Neural progenitor cell (in vitro differentiated cells): ENCODE measurements at regions not wholly inside any gene's neighbourhood (a gene's known extent, or its start where the extent isn't known, plus 50 kb on each side); places are given as distances from the start of the nearest gene placed in this dataset.

ENCODE experiments used
- DNase-seq: peaks from one replicate; pipeline ENCODE4 v3.0.0-alpha.2; 2016; ENCODE audit warnings: low spot score
- H2AFZ ChIP-seq: fragments of 200-600 bp; sonication (generic); replicated peaks from 2 replicates; pipeline ENCODE4 v1.6.1; 2016; ENCODE audit warnings: antibody characterized with exemption
- H3F3A ChIP-seq: fragments of 200-600 bp; sonication (generic); 2 replicates; pipeline ENCODE4 v1.6.1; 2016; ENCODE audit warnings: antibody characterized with exemption, low read depth
- H3K27ac ChIP-seq: fragments of 200-600 bp; sonication (generic); 2 replicates; pipeline ENCODE4 v1.5.1; 2016; ENCODE audit warnings: mild to moderate bottlenecking
- H3K27me3 ChIP-seq: fragments of 200-600 bp; sonication (generic); 2 replicates; pipeline ENCODE4 v1.6.1; 2016; ENCODE audit warnings: mild to moderate bottlenecking, moderate library complexity
- H3K36me3 ChIP-seq: fragments of 200-600 bp; sonication (generic); 2 replicates; pipeline ENCODE4 v1.5.1; 2016
- H3K4me1 ChIP-seq: fragments of 200-600 bp; sonication (generic); 2 replicates; pipeline ENCODE4 v1.6.1; 2016; ENCODE audit warnings: mixed run types
- H3K4me2 ChIP-seq: fragments of 200-600 bp; sonication (generic); 2 replicates; pipeline ENCODE4 v1.6.1; 2016
- H3K4me3 ChIP-seq: fragments of 200-600 bp; sonication (generic); 2 replicates; pipeline ENCODE4 v1.5.1; 2016
- H3K79me2 ChIP-seq: fragments of 200-600 bp; sonication (generic); 2 replicates; pipeline ENCODE4 v1.6.1; 2016; ENCODE audit warnings: low read depth
- H3K9ac ChIP-seq: fragments of 200-600 bp; sonication (generic); 2 replicates; pipeline ENCODE4 v1.6.1; 2016
- H3K9me3 ChIP-seq: fragments of 200-600 bp; sonication (generic); 2 replicates; pipeline ENCODE4 v1.5.1; 2016; ENCODE audit warnings: low read depth
- H4K20me1 ChIP-seq: fragments of 200-600 bp; sonication (generic); 2 replicates; pipeline ENCODE4 v1.6.1; 2016; ENCODE audit warnings: low read depth
- H3K27ac Mint-ChIP-seq: 3 replicates; pipeline ENCODE4 v1.8.0; 2021; ENCODE audit warnings: mixed read lengths
- H3K27me3 Mint-ChIP-seq: 2 replicates; pipeline ENCODE4 v1.8.0; 2022; ENCODE audit warnings: low read depth, mild to moderate bottlenecking, inconsistent platforms, moderate library complexity, mixed read lengths; ENCODE audit not compliant: insufficient read depth
- H3K36me3 Mint-ChIP-seq: 3 replicates; pipeline ENCODE4 v1.8.0; 2021; ENCODE audit warnings: mixed read lengths
- H3K4me1 Mint-ChIP-seq: 3 replicates; pipeline ENCODE4 v1.8.0; 2021; ENCODE audit warnings: mixed read lengths
- H3K4me3 Mint-ChIP-seq: 3 replicates; pipeline ENCODE4 v1.8.0; 2021; ENCODE audit warnings: mild to moderate bottlenecking, moderate library complexity, mixed read lengths
- H3K9me3 Mint-ChIP-seq: 3 replicates; pipeline ENCODE4 v1.8.0; 2020; ENCODE audit warnings: mixed read lengths
- CTCF ChIP-seq: fragments of 200-600 bp; sonication (generic); IDR thresholded peaks from 2 replicates; pipeline ENCODE4 v1.5.1; 2017; ENCODE audit warnings: antibody characterized with exemption, mild to moderate bottlenecking
- EZH2 ChIP-seq: fragments of 200-600 bp; sonication (generic); IDR thresholded peaks from 2 replicates; pipeline ENCODE4 v1.6.1; 2017; ENCODE audit warnings: antibody characterized with exemption, mild to moderate bottlenecking, moderate library complexity
- EZH2phosphoT487 ChIP-seq: fragments of 200-600 bp; sonication (generic); IDR thresholded peaks from 2 replicates; pipeline ENCODE4 v1.6.1; 2017; ENCODE audit warnings: antibody characterized with exemption

GRCh38 chr1:221892301-221892830 lies 150.5 kb upstream of the DUSP10 start:
- Histone ChIP-seq H3K9ac (no peak overlapping the region), H3F3A (no peaks in the 10 kb centered on the region), H3K4me3 (no peak overlapping the region), H3K36me3 (no peaks in the 10 kb centered on the region), H2AFZ (no peak overlapping the region), H3K27me3 (no peaks in the 10 kb centered on the region), H3K79me2 (no peaks in the 10 kb centered on the region), H3K27ac (no peak overlapping the region), H3K9me3 (no peaks in the 10 kb centered on the region), H4K20me1 (no peaks in the 10 kb centered on the region), H3K4me1 (no peaks in the 10 kb centered on the region), H3K4me2 (no peak overlapping the region)
- H3K9me3 Mint-ChIP-seq, result no peaks in the 10 kb centered on the region
- TF ChIP-seq CTCF (no peak), EZH2 (no peak), EZH2phosphoT487 (no peak)
- DNase-seq, result no peak
- H3K4me3 Mint-ChIP-seq, result no peak overlapping the region
- peaks cover 4% of the 10 kb centered on the region for H3K27me3 Mint-ChIP-seq
- no peaks in the 10 kb centered on the region for H3K36me3 Mint-ChIP-seq
- no peak overlapping the region for H3K27ac Mint-ChIP-seq
- H3K4me1 Mint-ChIP-seq, result no peaks in the 10 kb centered on the region

- H3K79me2 ChIP-seq, result no peaks in the 10 kb centered on the region
- no peak overlapping the region for H3K27ac Mint-ChIP-seq
- H3K27me3 Mint-ChIP-seq, result peaks cover 4% of the 10 kb centered on the region
- no peak overlapping the region for H3K4me3 Mint-ChIP-seq
- H3K27ac ChIP-seq, result no peak overlapping the region
- no peak for TF ChIP-seq CTCF
- TF ChIP-seq EZH2phosphoT487, result no peak
- no peak for TF ChIP-seq EZH2
- H2AFZ ChIP-seq, result no peak overlapping the region
- H3K36me3 Mint-ChIP-seq, result no peaks in the 10 kb centered on the region
- H3K4me3 ChIP-seq, result no peak overlapping the region
- H3K9me3 Mint-ChIP-seq, result no peaks in the 10 kb centered on the region
- no peaks in the 10 kb centered on the region for H3K36me3 ChIP-seq
- H3K27me3 ChIP-seq, result no peaks in the 10 kb centered on the region
- H3K4me2 ChIP-seq, result no peak overlapping the region
- DNase-seq, result no peak
- no peaks in the 10 kb centered on the region for H3K9me3 ChIP-seq
- H3K9ac ChIP-seq, result no peak overlapping the region
- no peaks in the 10 kb centered on the region for H3F3A ChIP-seq
- no peaks in the 10 kb centered on the region for H3K4me1 Mint-ChIP-seq
- no peaks in the 10 kb centered on the region for H3K4me1 ChIP-seq
- no peaks in the 10 kb centered on the region for H4K20me1 ChIP-seq
Measured at GRCh38 chr1:221891708-221892107, 149.8 kb upstream of the DUSP10 start.

- H3K27ac Mint-ChIP-seq, result no peak overlapping the region
- no peaks in the 10 kb centered on the region for H3K27me3 ChIP-seq
- H3K79me2 ChIP-seq, result no peaks in the 10 kb centered on the region
- no peaks in the 10 kb centered on the region for H4K20me1 ChIP-seq
- no peak for TF ChIP-seq EZH2phosphoT487
- TF ChIP-seq CTCF, result no peak
- no peak for TF ChIP-seq EZH2
- no peaks in the 10 kb centered on the region for H3K4me1 Mint-ChIP-seq
- no peak overlapping the region for H2AFZ ChIP-seq
- H3K27me3 Mint-ChIP-seq, result peaks cover 4% of the 10 kb centered on the region
- no peaks in the 10 kb centered on the region for H3F3A ChIP-seq
- H3K4me2 ChIP-seq, result no peak overlapping the region
- no peak overlapping the region for H3K9ac ChIP-seq
- H3K27ac ChIP-seq, result no peak overlapping the region
- no peaks in the 10 kb centered on the region for H3K36me3 ChIP-seq
- no peaks in the 10 kb centered on the region for H3K9me3 Mint-ChIP-seq
- no peaks in the 10 kb centered on the region for H3K4me1 ChIP-seq
- no peaks in the 10 kb centered on the region for H3K36me3 Mint-ChIP-seq
- no peaks in the 10 kb centered on the region for H3K9me3 ChIP-seq
- DNase-seq, result no peak
- H3K4me3 ChIP-seq, result no peak overlapping the region
- H3K4me3 Mint-ChIP-seq, result no peak overlapping the region
Measured at GRCh38 chr1:221888801-221889200, 146.9 kb upstream of the DUSP10 start.
